HG02884 (cell line): ENCODE measurements at regions not wholly inside any gene's neighbourhood (a gene's known extent, or its start where the extent isn't known, plus 50 kb on each side); places are given as distances from the start of the nearest gene placed in this dataset.

Source experiments
- ATAC-seq: cut with Tn5 transposase; IDR thresholded peaks from one replicate; pipeline ENCODE4 v1.9.1; 2021; ENCODE audit warnings: mild to moderate bottlenecking, moderate library complexity; ENCODE audit not compliant: unreplicated experiment

GRCh38 chr6:147751232-147751631 is 242.7 kb downstream of the SAMD5 start:
- ATAC-seq, result no peak

- no peak for ATAC-seq
Observed at GRCh38 chr6:147752689-147753403, 244.4 kb downstream of the SAMD5 start.

GRCh38 chr6:147755999-147756398 is 247.5 kb downstream of the SAMD5 start:
- no peak for ATAC-seq

GRCh38 chr6:147756891-147757290 is 248.4 kb downstream of the SAMD5 start:
- ATAC-seq, result no peak

- no peak for ATAC-seq
Observed at GRCh38 chr6:147757291-147757690, 248.8 kb downstream of the SAMD5 start.

GRCh38 chr6:147758303-147758702 is 249.8 kb downstream of the SAMD5 start:
- no peak for ATAC-seq

- no peak for ATAC-seq
Observed at GRCh38 chr6:147759093-147759492, 250.6 kb downstream of the SAMD5 start.

- ATAC-seq, result no peak
Observed at GRCh38 chr6:147759536-147759935, 251.0 kb downstream of the SAMD5 start.

- ATAC-seq, result no peak
Observed at GRCh38 chr6:147765541-147765940, 257.1 kb downstream of the SAMD5 start.

- no peak for ATAC-seq
Observed at GRCh38 chr6:147768969-147769368, 260.5 kb downstream of the SAMD5 start.

- no peak for ATAC-seq
Observed at GRCh38 chr6:147769496-147770087, 261.1 kb downstream of the SAMD5 start.

GRCh38 chr6:147770221-147770620 is 261.7 kb downstream of the SAMD5 start:
- no peak for ATAC-seq

GRCh38 chr6:147772724-147773123 is 264.2 kb downstream of the SAMD5 start:
- no peak for ATAC-seq

- ATAC-seq, result no peak
Observed at GRCh38 chr6:147774856-147775255, 266.4 kb downstream of the SAMD5 start.

GRCh38 chr6:147776631-147777213 is 268.2 kb downstream of the SAMD5 start:
- no peak for ATAC-seq

GRCh38 chr6:147779624-147780023 is 271.1 kb downstream of the SAMD5 start:
- ATAC-seq, result no peak

- ATAC-seq, result no peak
Observed at GRCh38 chr6:147782302-147782701, 273.8 kb downstream of the SAMD5 start.

- ATAC-seq, result no peak
Observed at GRCh38 chr6:147784371-147784770, 275.9 kb downstream of the SAMD5 start.

GRCh38 chr6:147787417-147787816 is 278.9 kb downstream of the SAMD5 start:
- ATAC-seq, result no peak

GRCh38 chr6:147789430-147789947 is 281.0 kb downstream of the SAMD5 start:
- no peak for ATAC-seq

- no peak for ATAC-seq
Observed at GRCh38 chr6:147793871-147794643, 285.6 kb downstream of the SAMD5 start.
